GM12872 (cell line): ENCODE measurements at regions not wholly inside any gene's neighbourhood (a gene's known extent, or its start where the extent isn't known, plus 50 kb on each side); places are given as distances from the start of the nearest gene placed in this dataset.

Source experiments
- TF ChIP-seq, protein P1 (sequence below): IDR thresholded peaks from 3 replicates; pipeline ENCODE4 v1.5.1; 2011; ENCODE audit warnings: low read depth, mild to moderate bottlenecking, low read length, moderate library complexity; ENCODE audit not compliant: insufficient read depth

DNA sequence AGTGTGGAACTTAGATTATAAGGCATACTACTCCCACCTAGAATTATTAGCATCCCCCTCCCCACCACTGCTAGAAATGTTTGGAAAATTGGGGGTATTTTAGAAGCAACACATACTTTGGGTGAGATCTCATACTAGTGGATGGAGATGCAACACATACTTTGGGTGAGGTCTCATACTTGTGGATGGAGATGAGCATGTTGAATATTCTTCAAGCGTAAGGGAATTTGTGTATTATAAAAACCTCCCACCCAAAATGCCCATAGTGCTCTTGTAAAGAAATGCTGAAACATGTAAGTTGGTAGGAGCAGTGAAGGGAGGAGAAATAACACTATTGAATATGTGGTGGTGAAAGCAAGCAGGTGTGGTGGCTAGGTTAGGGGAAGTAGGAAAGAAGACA, 124.0 kb upstream of the EPHA3 start:
- TF ChIP-seq, protein P1, sequence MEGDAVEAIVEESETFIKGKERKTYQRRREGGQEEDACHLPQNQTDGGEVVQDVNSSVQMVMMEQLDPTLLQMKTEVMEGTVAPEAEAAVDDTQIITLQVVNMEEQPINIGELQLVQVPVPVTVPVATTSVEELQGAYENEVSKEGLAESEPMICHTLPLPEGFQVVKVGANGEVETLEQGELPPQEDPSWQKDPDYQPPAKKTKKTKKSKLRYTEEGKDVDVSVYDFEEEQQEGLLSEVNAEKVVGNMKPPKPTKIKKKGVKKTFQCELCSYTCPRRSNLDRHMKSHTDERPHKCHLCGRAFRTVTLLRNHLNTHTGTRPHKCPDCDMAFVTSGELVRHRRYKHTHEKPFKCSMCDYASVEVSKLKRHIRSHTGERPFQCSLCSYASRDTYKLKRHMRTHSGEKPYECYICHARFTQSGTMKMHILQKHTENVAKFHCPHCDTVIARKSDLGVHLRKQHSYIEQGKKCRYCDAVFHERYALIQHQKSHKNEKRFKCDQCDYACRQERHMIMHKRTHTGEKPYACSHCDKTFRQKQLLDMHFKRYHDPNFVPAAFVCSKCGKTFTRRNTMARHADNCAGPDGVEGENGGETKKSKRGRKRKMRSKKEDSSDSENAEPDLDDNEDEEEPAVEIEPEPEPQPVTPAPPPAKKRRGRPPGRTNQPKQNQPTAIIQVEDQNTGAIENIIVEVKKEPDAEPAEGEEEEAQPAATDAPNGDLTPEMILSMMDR, result no peak

DNA sequence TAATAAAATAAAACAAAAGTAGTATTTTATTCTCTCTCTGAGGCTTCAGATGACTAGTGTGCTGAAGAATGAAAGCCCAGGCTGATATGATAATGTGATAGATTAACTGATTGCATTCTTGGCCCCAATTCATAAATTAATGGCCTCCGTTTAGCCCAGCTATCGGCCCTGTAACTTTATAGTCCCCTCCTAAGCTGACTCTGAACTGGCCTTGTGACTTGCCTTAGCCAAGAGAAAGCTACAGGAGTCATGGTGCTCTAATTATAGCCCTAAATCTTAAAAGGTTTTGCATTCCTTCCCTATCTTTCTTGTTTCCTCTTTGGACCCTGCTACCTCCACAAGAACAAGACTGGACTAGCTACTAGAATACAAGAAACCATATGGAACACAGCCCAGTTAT, 123.2 kb upstream of the EPHA3 start:
- TF ChIP-seq, protein P1, result no peak

DNA sequence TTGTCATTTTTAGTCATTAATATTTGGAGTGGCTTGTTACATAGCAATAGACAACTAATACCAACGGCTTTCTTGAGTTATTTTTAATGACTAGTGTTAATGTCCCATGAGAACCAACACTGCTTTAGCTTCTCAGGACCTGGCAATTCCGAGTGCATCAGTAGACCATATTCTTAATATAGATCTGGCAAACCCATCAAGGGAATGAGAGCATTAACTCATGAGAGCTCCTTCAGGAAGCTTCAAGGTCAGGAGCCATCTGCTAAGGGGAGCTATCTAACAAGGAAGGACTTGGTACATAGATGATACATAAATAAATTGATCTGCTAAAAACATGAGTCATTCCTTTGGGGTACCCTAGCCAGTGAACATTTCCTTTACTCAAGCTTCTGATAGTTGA, 122.6 kb upstream of the EPHA3 start:
- TF ChIP-seq, protein P1, result no peak

DNA sequence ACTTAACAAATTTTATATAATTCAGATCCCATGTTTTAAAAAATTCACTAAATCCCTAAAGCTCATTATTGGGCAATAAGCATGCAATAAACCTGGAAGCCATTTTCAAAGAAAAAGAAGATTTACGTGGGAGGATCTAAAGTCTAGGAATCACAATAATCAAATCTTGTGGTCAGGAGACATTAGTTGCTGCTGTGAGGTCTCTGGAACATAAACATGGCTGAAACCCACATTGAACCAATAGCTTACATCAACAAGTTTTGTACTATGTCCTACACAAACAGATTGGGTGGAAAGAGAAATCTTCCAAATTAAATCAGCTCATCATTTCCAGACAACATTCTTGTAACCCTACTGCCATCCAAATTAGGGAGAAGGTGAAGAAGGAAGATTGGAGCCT, 121.9 kb upstream of the EPHA3 start:
- TF ChIP-seq, protein P1, result no peak

DNA sequence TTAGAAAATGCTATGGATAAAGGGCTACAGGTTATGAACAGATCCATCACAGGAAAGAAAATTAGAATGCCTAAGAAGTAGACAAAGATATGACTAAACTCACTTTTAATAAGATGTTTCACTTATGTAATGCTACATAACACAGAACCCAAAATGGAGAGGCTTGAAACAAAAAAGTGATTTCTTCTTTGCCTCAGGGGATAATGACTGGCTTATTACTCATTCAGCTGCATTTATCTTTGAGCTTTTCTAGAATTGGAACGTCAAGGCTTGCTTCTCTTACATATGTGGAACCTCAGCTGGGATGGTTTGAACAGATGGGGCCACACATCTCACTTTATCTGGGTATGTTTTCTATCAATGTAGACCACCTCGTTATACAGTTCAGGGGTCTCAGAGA, 120.6 kb upstream of the EPHA3 start:
- TF ChIP-seq, protein P1, result no peak

DNA sequence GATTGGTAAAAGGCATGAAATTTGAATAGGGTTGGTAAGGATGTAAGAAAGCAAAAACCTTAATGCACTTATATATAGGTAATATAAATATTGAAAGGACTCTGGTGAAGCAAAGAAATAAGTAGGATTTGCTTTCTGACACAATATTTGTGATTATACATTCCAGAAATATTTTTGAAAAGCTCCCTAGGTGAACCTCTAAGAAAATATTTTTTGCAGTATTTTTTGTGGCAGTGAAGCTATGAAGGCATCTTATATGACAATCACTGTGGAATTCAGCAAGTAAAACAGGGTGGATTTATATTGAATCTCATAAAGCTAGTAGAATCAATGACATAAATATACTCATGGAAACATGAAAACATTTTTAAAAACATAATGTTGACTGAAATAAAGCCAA, 119.6 kb upstream of the EPHA3 start:
- TF ChIP-seq, protein P1, result no peak

DNA sequence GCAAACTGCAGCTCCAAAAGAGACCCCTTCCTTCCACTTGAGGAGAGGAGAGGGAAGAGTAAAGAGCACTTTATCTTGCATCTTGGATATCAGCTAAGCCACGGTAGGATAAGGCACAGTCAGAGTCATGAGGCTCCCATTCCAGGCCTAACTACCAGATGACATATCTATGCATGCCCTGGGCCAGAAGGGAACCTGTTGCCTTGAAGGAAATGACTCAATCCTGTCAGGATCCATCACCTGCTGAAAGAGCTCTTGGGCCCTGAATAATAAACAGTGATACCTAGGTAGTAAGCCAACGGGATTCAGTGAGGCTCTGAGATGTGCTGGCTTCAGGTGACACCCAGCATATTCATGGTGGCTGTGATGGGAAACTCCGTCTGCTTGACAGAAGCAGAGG, 118.5 kb upstream of the EPHA3 start:
- TF ChIP-seq, protein P1, result no peak

DNA sequence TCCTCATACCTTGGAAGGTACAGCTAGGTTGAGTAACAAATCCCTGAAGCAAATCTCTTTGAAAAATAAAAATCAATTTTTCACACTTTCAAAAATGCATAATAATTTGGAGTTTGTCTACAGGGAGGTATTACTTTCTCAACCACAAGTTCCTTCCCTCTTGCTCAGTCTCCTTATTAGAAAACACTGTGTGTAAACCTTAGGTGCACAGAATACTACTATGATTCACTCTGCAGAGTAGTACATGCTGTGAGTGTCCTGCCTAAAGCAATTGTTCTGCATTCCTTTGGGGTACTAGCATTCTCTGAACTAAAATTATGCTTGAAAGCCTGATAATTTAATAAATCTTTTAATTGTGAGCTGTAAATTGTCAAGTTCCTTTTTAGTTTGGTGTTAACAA, 115.9 kb upstream of the EPHA3 start:
- TF ChIP-seq, protein P1, result no peak
